Stimulated activated CD8-positive, alpha-beta memory T cell treated with anti-CD3 and anti-CD28 coated beads, Interleukin-7, amount 100 ng/mL, for 4 hours (primary cell): ENCODE measurements at regions not wholly inside any gene's neighbourhood (a gene's known extent, or its start where the extent isn't known, plus 50 kb on each side); places are given as distances from the start of the nearest gene placed in this dataset.

Source experiments
- DNase-seq, 2 donors: peaks; one replicate each; pipeline ENCODE4 v3.0.0-alpha.2; 2020; ENCODE audit warnings: low read depth in 2 of 2

GRCh38 chr1:221201773-221202172 lies 322.5 kb downstream of the HLX start:
- no peak for DNase-seq

- DNase-seq, result peak; percentile 12 to 40
These were observed 324.2 kb downstream of the HLX start for GRCh38 chr1:221203224-221204054.

DNA sequence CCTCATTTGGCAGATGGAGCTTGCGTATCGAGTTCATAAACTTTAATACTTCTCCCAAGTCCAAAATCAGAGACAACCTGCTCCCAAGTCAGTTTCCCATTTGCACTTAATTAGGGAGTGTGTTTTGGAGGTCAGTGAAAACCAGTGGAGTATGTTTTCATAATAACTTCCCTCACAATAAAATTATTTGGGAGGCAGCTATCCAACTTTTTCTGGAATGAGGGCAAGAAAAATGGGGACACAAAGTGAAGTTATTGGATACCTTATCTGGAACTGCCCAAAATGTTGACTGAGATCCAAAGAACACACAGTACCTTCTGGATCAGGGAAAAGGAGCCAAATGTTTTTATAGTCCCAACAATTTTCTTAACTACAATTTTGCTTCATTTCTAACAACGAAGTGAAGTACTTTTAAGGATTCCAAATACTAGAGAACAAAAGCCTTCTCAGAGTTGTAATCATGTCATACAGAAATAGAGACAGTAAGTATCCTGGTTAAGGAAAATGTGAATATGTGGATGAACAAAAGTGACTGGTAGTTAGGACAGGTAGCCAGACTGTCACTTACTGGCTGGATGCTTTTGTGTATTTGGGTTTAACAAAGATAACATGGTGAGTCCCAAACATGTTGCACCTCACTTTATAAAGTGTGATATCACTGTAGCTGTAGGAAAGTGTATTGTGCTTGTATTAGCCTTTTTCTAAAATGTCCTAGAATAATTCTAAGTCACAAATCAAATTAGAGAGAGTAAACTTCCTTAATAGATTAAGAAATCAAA lies 325.0 kb downstream of the HLX start:
- DNase-seq, result no peak

GRCh38 chr1:221206076-221206475 lies 326.8 kb downstream of the HLX start:
- no peak for DNase-seq

GRCh38 chr1:221212926-221213325 lies 333.7 kb downstream of the HLX start:
- DNase-seq, result no peak

GRCh38 chr1:221217029-221217428 lies 337.8 kb downstream of the HLX start:
- DNase-seq, result no peak

- no peak for DNase-seq
These were observed 344.0 kb downstream of the HLX start for GRCh38 chr1:221223281-221223680.

- no peak for DNase-seq
These were observed 348.2 kb downstream of the HLX start for GRCh38 chr1:221227460-221227859.

DNA sequence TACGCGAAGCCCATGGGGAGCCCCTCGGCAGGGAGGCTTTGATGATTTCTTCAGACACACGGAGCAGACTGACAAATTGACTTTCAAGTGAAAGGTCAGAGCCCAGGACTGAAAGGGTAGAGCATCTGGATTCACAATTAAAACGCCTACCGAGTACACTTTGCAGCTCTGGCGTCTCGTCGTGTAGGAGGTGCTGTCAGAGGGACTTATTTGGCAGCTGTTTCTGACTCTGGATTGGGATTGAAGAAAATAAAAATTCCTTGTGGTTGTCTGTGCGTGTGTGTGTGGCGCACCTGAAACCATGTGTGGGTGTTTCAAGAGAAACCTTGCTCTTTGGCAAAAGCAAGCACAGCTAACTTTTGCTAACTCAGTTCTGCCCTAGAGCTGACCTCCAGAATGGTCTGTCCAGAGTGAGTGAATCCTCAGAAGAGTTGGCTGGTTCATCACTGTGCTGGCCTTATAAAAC lies 348.7 kb downstream of the HLX start:
- DNase-seq, result no peak

DNA sequence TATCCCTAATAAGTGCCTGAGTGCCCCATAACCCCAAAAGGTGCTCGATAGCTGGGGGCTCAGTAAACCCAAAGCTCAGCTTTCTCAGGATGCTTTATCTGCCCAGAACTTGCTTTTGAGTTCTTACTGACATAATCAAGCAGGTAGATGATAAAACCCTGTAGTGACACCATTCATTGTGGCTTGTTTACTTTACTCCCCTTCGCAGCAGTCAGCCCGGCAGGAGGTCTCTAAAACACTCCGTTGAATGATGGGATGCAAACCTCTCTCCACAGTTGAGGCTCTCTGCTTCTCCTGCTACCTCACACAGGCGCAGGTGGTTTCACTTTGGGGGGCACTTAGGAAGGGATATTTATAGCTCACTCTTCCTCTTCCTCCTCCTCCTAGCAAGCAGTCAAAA lies 349.4 kb downstream of the HLX start:
- no peak for DNase-seq

- DNase-seq, result no peak
These were observed 351.4 kb downstream of the HLX start for GRCh38 chr1:221230605-221231004.

- no peak for DNase-seq
These were observed 355.5 kb downstream of the HLX start for GRCh38 chr1:221234791-221235190.

GRCh38 chr1:221237587-221237986 lies 358.3 kb downstream of the HLX start:
- DNase-seq, result no peak

DNA sequence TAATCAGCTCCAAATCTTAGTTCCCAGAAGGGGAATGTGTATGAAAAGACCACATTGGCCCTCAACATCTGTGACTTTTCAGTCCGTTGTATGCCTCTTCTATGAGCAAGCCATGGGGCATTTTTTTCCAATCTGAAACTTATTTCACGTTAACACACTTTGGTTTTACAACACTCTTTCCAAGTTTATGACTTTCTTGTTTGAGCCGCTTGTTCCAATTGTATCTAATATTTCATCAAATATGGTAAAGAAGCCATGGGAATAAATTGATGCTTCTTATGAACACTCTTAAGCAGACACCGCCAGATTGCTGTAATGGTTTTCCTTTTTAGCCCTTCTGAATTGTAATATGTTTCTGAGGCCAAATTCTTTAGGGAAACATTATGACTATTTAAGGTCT lies 359.9 kb downstream of the HLX start:
- DNase-seq, result no peak

DNA sequence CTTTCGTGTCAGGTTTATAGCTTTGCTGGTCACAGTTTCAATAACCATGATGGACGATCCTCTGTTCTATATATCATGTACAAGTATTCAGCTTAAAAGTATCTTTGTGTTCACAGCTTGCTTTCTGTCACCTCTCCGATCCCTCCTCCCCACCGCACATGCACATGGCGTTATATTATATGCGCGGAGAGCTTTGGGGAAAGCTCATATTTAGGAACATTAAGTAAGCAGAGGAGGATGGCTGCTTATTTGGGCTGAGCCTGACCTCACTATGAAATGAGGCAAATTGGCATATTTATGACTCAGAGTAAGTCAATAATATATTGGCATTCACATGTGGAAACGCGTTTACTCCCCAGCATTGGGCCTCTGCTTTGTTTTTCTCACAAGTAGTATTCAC lies 360.5 kb downstream of the HLX start:
- DNase-seq, result no peak

GRCh38 chr1:221240690-221241089 lies 361.4 kb downstream of the HLX start:
- DNase-seq, result no peak

DNA sequence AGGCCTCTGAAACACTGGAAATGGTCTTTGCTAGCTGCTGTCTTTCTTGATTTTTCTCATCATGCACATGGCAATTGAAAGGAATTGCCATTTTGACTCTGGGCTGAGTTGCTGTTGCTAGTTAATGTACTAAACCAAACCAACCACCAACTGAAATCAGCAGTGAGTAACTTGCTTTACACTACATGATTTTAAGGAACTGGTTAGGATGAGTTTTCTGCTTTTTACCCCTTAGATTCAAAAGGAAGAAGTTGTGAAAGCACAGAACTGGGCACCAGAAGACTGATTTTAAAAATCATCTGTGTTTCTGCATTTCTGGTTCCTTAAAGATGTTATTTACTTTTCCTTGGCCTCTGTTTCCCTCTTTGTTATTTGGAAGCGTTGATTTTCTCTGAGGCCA lies 361.9 kb downstream of the HLX start:
- DNase-seq, result no peak

GRCh38 chr1:221241592-221241991 lies 362.3 kb downstream of the HLX start:
- no peak for DNase-seq

DNA sequence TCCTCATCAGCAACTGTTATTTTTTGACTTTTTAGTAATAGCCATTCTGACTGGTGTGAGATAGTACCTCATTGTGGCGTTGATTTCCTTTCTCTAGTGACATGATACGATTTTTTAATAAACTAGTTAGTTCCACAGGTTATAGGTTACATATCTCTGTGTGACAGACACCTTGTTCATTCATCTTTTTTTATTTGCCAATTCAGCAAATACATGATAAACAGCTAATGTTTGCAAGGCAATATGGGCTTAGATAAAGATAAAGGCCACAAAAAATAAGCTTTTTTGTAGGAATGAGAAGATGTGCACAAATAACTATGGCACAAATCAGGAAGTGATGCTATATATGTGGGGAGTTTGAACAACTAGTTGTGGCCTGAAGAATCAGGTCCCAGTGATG lies 366.8 kb downstream of the HLX start:
- DNase-seq, result no peak

- DNase-seq, result no peak
These were observed 367.6 kb downstream of the HLX start for GRCh38 chr1:221246628-221247415.

DNA sequence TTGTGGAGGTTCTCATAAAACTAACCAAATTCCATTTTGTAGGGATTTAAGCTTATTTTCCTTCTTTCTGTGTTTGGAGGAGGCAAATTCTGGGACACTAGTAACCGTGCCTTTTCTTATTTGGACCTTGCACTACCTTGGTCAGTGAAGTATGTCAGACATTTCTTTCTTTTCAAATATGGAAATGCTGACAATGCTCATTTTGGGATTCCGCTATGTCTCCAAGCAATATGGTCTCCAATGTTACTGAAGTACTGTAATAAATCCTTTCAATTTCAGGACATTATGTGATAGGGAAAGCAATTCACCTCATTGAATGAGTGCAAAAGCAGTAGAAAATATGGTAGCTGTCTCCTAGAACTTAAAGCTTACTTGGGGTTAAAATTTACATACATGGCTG lies 372.3 kb downstream of the HLX start:
- no peak for DNase-seq

GRCh38 chr1:221254813-221255212 lies 375.6 kb downstream of the HLX start:
- no peak for DNase-seq
